ENCODE measurements at regions not wholly inside any gene's neighbourhood (a gene's known extent, or its start where the extent isn't known, plus 50 kb on each side); places are given as distances from the start of the nearest gene placed in this dataset.

DNA sequence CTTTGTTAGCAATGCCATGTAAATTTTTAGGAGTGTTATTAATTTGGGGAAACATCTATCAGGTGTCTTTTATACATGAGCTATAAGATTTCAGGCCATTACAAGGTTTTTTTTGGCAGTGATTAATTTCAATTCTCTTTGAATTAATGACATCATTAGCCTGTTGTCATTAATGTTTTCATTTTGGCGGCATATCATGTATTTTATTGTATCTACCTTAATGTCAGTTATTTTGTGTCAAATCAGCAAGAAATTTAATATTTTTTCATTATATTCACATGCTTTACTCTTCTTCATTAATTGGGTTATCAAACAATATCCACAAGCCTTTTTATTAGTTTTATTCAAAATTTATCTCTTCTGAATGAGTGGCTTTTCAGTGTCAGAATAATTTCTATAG is 153.0 kb upstream of the CAND1 start:
- no peak for DNase-seq (ENCODE audit: low read depth in 2 of 2, low spot score in 1 of 2)

- no peak for DNase-seq (ENCODE audit: low read depth in 2 of 2, low spot score in 1 of 2)
These were observed 146.6 kb upstream of the CAND1 start for GRCh38 chr12:67122584-67122983.

- DNase-seq (ENCODE audit: low read depth in 2 of 2, low spot score in 1 of 2), result no peak
These were observed 131.9 kb upstream of the CAND1 start for GRCh38 chr12:67137256-67137655.

- DNase-seq (ENCODE audit: low read depth in 2 of 2, low spot score in 1 of 2), result no peak
These were observed 127.7 kb upstream of the CAND1 start for GRCh38 chr12:67141296-67142018.

DNA sequence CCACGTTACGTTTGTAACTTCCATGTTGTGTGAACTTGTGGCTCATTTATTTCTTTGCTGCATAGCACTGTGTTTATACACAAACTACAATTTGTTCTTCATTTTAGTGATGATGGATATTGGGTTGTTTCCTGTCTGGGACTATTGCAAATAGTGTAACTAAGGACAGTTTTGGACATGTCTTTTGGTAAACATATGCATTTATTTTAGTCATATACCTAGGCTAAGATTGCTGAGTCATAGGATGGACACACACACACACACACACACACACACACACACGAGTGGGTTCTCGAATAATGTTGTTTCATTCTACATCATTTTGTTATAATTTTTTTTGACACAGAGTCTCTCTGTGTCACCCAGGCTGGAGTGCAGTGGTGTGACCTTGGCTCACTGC is 123.5 kb upstream of the CAND1 start:
- DNase-seq (ENCODE audit: low read depth in 2 of 2, low spot score in 1 of 2), result no peak

DNA sequence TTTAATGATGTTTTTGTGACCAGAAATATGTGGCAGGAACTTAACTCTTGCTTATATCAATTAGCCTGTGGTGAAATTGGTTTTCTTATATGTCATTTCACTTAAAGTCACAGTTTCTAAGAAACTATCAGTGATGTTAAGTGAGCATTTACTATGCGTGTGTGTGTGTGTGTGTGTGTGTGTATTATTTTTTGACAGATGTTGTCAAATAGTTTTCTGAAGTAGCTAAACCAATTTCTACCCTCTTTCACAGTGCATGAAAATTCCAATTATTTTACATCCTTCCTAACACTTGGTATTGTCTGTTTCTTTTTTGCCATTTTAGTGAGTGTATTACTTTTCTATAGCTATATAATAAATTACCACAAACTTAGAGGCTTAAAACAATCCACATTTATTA is 122.1 kb upstream of the CAND1 start:
- no peak for DNase-seq (ENCODE audit: low read depth in 2 of 2, low spot score in 1 of 2)

DNA sequence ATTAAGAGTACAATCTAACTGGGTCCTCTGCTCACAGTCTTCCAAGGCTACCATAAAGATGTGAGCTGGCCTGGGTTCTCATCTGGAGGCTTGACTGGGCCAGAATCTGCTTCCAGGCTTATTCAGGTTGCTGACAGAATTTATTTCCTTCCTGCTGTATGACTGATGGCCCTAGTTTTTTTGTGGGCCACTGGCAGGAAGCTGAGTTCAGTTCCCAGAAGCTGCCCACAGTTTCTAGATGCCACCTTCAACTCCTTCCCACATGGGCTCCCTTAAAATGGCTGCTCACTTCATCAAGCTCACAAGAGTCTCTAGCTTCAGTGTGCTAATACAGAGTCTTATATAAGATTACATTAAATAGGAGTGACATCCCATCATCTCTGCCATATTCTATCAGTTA is 121.7 kb upstream of the CAND1 start:
- no peak for DNase-seq (ENCODE audit: low read depth in 2 of 2, low spot score in 1 of 2)

GRCh38 chr12:67148265-67148664 is 120.9 kb upstream of the CAND1 start:
- no peak for DNase-seq (ENCODE audit: low read depth in 2 of 2, low spot score in 1 of 2)

DNA sequence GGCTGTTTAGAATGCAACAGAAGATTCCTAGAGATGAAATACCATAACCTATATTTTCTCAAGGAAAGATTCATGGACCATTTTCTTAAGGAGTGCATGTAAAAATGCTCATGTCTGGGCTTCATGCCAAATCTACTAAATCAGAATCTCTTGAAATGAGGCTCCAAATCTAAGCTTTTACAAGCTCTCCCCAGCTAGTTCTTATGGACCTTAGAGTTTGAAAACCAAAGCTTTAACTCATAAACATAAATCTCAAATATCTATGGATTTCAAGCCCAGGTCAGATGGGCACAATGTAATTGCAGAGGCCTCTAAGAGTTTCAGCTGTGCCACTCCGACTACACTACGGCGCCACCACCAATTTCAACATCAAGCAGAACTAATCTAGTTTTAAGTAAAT is 117.3 kb upstream of the CAND1 start:
- DNase-seq (ENCODE audit: low read depth in 2 of 2, low spot score in 1 of 2), result no peak

- no peak for DNase-seq (ENCODE audit: low read depth in 2 of 2, low spot score in 1 of 2)
These were observed 116.7 kb upstream of the CAND1 start for GRCh38 chr12:67152451-67152850.

DNA sequence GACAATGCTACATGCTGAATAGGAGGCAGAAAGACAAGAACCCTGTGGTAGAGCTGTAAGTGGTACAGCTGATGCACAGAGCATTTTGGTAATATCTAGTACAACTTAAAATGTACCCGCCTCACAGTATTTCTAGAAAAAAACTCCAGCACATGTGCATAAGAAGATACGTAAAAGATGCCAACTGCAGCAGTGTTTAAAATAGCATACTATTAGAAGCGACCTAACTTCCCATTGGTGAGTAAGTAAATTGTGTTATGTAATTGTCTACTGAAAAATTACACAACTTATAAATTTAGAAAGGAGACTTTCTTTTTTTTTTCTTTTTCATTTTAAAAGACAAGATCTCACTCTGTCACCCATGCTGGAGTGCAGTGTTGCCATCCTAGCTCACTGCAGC is 114.3 kb upstream of the CAND1 start:
- no peak for DNase-seq (ENCODE audit: low read depth in 2 of 2, low spot score in 1 of 2)

GRCh38 chr12:67155863-67156262 is 113.3 kb upstream of the CAND1 start:
- DNase-seq (ENCODE audit: low read depth in 2 of 2, low spot score in 1 of 2), result no peak

- peak in 1 of 2 donors; percentile 11 for DNase-seq (ENCODE audit: low read depth in 2 of 2, low spot score in 1 of 2)
These were observed 107.7 kb upstream of the CAND1 start for GRCh38 chr12:67161322-67161918.

- DNase-seq (ENCODE audit: low read depth in 2 of 2, low spot score in 1 of 2), result no peak
These were observed 95.9 kb upstream of the CAND1 start for GRCh38 chr12:67173258-67173657.

GRCh38 chr12:67182551-67182950 is 86.6 kb upstream of the CAND1 start:
- no peak for DNase-seq (ENCODE audit: low read depth in 2 of 2, low spot score in 1 of 2)

DNA sequence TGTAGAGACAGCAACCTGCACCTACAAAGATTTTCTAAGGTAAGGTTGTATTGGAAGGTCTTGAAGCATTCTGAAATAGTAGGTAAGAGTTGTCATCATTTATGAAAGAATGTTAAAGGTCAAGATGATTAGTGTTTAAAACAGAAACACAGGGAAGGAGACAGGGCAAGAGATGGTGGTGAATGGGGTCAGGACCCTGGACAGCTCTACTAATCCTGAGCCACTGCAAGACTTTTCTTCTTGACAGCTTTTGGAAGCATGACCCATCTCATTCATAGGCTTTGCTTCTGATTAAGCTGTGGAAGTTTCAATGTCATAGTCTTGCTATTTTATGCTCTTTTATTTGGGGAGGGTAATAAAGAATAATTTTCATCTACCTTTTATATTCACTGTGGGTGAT is 75.5 kb upstream of the CAND1 start:
- DNase-seq (ENCODE audit: low read depth in 2 of 2, low spot score in 1 of 2), result no peak

DNA sequence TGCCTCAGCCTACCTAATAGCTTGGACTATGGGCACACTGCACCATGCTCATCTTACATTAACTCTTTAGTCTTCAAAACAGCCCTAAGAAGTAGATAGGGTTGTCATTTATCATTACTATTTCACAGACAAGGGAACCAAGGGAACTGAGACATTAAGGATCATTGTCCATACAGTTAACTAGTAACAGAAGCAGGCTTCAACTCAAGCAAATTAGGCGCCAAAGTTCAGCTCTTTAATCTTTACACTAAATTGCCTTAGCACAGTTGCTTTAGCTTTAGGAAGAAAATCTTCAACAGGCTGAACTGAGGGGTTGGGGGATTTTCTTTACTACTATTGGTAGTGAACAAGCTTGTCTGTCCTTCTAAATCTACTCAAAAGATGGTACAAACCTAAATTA is 68.8 kb upstream of the CAND1 start:
- no peak for DNase-seq (ENCODE audit: low read depth in 2 of 2, low spot score in 1 of 2)

- DNase-seq (ENCODE audit: low read depth in 2 of 2, low spot score in 1 of 2), result no peak
These were observed 67.0 kb upstream of the CAND1 start for GRCh38 chr12:67202011-67202677.

DNA sequence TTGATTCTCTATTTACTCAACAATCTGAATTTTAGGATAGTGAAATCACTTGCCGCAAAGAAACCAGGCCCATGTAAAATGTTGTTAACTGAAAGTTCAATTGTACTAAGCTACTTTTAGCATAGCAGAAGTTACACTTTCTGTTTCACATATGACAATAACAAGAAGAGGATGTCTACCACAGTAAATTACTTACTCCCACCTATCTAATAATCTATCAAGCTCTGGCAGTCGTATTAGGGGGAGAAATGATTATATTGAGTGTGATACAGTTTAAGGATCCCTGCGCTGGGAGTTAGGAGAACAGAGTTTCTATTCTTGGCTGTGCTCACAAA is 66.5 kb upstream of the CAND1 start:
- no peak for DNase-seq (ENCODE audit: low read depth in 2 of 2, low spot score in 1 of 2)

DNA sequence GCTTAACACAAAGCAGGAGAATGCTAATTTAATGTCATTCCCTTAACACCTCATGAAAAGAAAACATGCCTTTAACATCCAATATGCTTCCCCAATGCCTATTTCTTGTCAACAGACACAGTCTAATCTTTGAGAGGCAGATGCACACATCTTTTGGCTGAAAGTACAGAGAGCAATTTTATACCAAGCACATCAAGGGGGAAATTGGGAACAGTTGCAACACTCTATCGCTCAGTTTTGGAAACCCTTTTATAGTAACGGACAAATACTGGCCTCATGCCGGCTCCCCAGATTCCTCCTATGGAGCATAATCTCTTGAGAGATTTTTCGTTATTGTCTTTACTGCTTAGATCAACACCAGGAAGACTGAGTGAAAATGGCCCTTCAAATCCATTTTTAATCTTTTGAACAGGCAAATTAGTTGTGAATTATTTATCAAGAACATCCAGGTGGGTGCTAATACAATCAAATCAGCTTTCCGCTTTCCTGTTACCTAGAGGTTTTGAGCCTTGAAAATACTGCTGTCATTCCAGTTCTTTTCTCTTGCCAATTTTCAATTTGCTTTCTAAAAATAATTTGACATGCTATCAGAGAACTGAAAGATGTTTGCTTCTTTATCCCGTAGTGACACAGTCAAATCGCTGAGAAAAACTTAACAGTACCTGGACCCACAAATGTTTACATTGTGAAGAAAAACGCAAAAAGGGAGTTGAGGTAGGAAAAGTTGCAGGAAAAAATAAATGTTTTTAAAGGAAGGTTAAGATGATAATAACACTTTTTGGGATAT is 60.7 kb upstream of the CAND1 start:
- no peak for DNase-seq (ENCODE audit: low read depth in 2 of 2, low spot score in 1 of 2)

DNA sequence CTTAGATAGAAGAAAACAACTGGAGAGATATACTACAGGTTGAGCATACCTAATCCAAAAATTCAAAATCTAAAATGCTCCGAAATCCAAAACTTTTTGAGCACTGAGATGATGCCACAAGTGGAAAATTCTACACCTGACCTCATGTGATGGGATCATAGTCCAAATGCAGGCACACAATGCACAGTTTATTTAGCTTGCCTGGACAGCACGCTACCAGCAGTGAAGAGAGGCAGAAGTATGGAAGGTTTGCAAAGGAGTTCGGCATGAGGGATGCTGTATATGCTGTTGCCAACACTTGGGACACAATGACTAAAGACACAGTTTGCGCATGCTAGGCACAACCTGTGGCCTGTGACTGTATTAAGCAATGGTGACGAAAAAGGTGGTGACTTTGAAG is 58.1 kb upstream of the CAND1 start:
- DNase-seq (ENCODE audit: low read depth in 2 of 2, low spot score in 1 of 2), result no peak

DNA sequence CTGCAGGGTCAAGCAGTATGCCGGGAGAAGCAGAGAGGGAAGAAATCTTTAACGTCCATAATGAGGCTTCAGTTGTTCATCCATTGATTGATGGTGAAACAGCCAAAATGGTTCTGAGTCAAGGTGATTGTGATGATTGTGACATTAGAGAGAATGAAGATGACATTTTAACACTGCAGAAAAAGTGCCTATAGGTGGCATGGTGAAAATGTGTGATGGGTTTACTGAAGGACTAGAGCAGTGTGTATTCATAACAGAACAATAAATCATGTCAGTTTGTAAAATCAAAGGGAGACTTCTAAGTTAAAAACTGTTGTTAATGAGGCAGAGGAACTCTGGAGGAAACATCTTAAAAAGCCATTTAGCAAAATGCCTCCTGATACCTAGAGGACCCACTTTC is 57.7 kb upstream of the CAND1 start:
- DNase-seq (ENCODE audit: low read depth in 2 of 2, low spot score in 1 of 2), result no peak
